ENCODE measurements at regions not wholly inside any gene's neighbourhood (a gene's known extent, or its start where the extent isn't known, plus 50 kb on each side); places are given as distances from the start of the nearest gene placed in this dataset.

GRCh38 chr9:108167136-108167900 lies 677.7 kb upstream of the KLF4 start:
- DNase-seq: no peak

GRCh38 chr9:108166519-108166918 lies 677.0 kb upstream of the KLF4 start:
- peak; percentile 97 for DNase-seq

GRCh38 chr9:108163321-108164005 lies 673.9 kb upstream of the KLF4 start:
- DNase-seq: no peak

GRCh38 chr9:108162664-108163063 lies 673.1 kb upstream of the KLF4 start:
- no peak for DNase-seq

- no peak for DNase-seq
These were observed 671.9 kb upstream of the KLF4 start for GRCh38 chr9:108161503-108161902.

- DNase-seq: no peak
These were observed 671.3 kb upstream of the KLF4 start for GRCh38 chr9:108160706-108161355.

- DNase-seq: no peak
These were observed 670.5 kb upstream of the KLF4 start for GRCh38 chr9:108160039-108160438.

- no peak for DNase-seq
These were observed 668.8 kb upstream of the KLF4 start for GRCh38 chr9:108158236-108158995.

- DNase-seq: no peak
These were observed 666.9 kb upstream of the KLF4 start for GRCh38 chr9:108156270-108156998.

GRCh38 chr9:108153416-108153815 lies 663.8 kb upstream of the KLF4 start:
- no peak for DNase-seq

- DNase-seq: no peak
These were observed 661.4 kb upstream of the KLF4 start for GRCh38 chr9:108150736-108151586.

GRCh38 chr9:108149326-108149725 lies 659.8 kb upstream of the KLF4 start:
- no peak for DNase-seq

GRCh38 chr9:108142504-108143201 lies 653.1 kb upstream of the KLF4 start:
- no peak for DNase-seq

- DNase-seq: no peak
These were observed 652.6 kb upstream of the KLF4 start for GRCh38 chr9:108142142-108142503.

- DNase-seq: no peak
These were observed 650.3 kb upstream of the KLF4 start for GRCh38 chr9:108139900-108140299.

- DNase-seq: no peak
These were observed 648.9 kb upstream of the KLF4 start for GRCh38 chr9:108138516-108138915.

- DNase-seq: no peak
These were observed 647.1 kb upstream of the KLF4 start for GRCh38 chr9:108136656-108137055.

- DNase-seq: no peak
These were observed 645.0 kb upstream of the KLF4 start for GRCh38 chr9:108134486-108135128.

GRCh38 chr9:108133680-108134079 lies 644.1 kb upstream of the KLF4 start:
- DNase-seq: no peak

- DNase-seq: no peak
These were observed 643.5 kb upstream of the KLF4 start for GRCh38 chr9:108133101-108133500.

Data from NCI-H526 treated with DMSO at 0.1 percent for 48 hours (cell line).